ENCODE measurements at regions not wholly inside any gene's neighbourhood (a gene's known extent, or its start where the extent isn't known, plus 50 kb on each side); places are given as distances from the start of the nearest gene placed in this dataset.

DNA sequence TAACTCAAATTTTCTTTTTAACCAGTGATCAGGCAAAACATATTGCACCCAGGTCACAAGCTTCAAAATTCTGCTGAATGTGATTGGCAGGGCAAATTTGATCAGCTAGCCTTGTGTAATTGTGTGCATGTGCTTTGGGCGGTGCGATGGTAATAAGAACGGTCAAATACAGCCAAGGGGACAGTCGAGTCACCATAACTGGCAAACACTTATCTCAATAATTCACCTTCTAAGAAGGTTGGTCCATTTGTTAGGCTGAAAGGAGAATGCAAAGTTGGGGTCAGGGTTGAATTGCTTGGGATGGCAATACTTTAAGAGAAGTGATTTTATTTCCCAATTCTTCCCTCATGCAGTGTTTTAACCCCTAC, 302.4 kb upstream of the PDZRN3 start:
- TF ChIP-seq EZH2phosphoT487 (IDR thresholded peaks at IDR 0.05; ENCODE audit: insufficient read depth, low read depth) (no peak), EZH2 (IDR thresholded peaks at IDR 0.05; ENCODE audit: insufficient read depth, poor library complexity, severe bottlenecking) (no peak)

Data from GM23248 (cell line).